Transverse colon (tissue), 4 donors: ENCODE measurements at regions not wholly inside any gene's neighbourhood (a gene's known extent, or its start where the extent isn't known, plus 50 kb on each side); places are given as distances from the start of the nearest gene placed in this dataset.

Experiments
- CTCF ChIP-seq, 5 experiments: fragments of 200-600 bp in 3 of 5; fragments of 450-650 bp in 2 of 5; sonication (generic) in 3 of 5; IDR thresholded peaks; 1 replicate in 2 of 5; 2 replicates in 3 of 5; pipeline ENCODE4 v1.5.1; 2016 to 2017; ENCODE audit warnings: antibody characterized with exemption in 5 of 5, inconsistent platforms in 3 of 5, mild to moderate bottlenecking in 2 of 5, moderate library complexity in 1 of 5
- POLR2A ChIP-seq: fragments of 450-650 bp; IDR thresholded peaks from one replicate; pipeline ENCODE4 v1.6.1; 2016; ENCODE audit warnings: antibody characterized with exemption, mild to moderate bottlenecking, moderate library complexity
- POLR2AphosphoS5 ChIP-seq, 3 donors: sonication (generic); formaldehyde crosslinking; IDR thresholded peaks; one replicate each; pipeline ENCODE4 v1.6.1; 2016; ENCODE audit warnings: antibody characterized with exemption in 3 of 3

GRCh38 chr13:112236539-112237197 lies 139.5 kb upstream of the SPACA7 start:
- TF ChIP-seq CTCF (IDR thresholded peaks at IDR 0.05) (no peak), POLR2A (no peak), POLR2AphosphoS5 (IDR thresholded peaks at IDR 0.05) (no peak)
